Psoas muscle (tissue), 7 donors: ENCODE measurements at regions not wholly inside any gene's neighbourhood (a gene's known extent, or its start where the extent isn't known, plus 50 kb on each side); places are given as distances from the start of the nearest gene placed in this dataset.

ENCODE experiments used
- ATAC-seq, 4 donors: fragments of 200-7000 bp; cut with Tn5 transposase; one replicate each; pipeline ENCODE4 v1.9.1; 2020; ENCODE audit warnings: moderate library complexity in 3 of 4, mild to moderate bottlenecking in 2 of 4
- DNase-seq, 2 donors: peaks; one replicate each; pipeline ENCODE4 v3.0.0-alpha.2; 2020
- H3K27ac ChIP-seq: fragments of 200-600 bp; one replicate; pipeline ENCODE4 v1.8.0; 2022
- H3K27me3 ChIP-seq, 3 donors: fragments of 200-600 bp in 1 of 3; one replicate each; pipeline versions ENCODE4 v1.6.1 to v1.8.0; 2013 to 2022; ENCODE audit warnings: low read length in 2 of 3, mild to moderate bottlenecking in 2 of 3, moderate library complexity in 1 of 3; ENCODE audit not compliant: insufficient read depth in 3 of 3
- H3K36me3 ChIP-seq, 2 donors: fragments of 200-600 bp in 1 of 2; one replicate each; pipeline versions ENCODE4 v1.6.1 to v1.8.0; 2013 to 2022; ENCODE audit warnings: low read depth in 1 of 2, mild to moderate bottlenecking in 1 of 2, moderate library complexity in 1 of 2; ENCODE audit not compliant: insufficient read depth in 1 of 2
- H3K4me1 ChIP-seq: fragments of 200-600 bp; one replicate; pipeline ENCODE4 v1.8.0; 2022
- H3K4me3 ChIP-seq: fragments of 200-600 bp; one replicate; pipeline ENCODE4 v1.8.0; 2022; ENCODE audit warnings: mild to moderate bottlenecking
- H3K9me3 ChIP-seq: fragments of 200-600 bp; one replicate; pipeline ENCODE4 v1.8.0; 2022
- CTCF ChIP-seq: fragments of 200-600 bp; IDR thresholded peaks from one replicate; pipeline ENCODE4 v1.8.0; 2022; ENCODE audit warnings: antibody characterized with exemption
- WGBS, 3 donors: extraction: QIAGEN DNeasy Blood & Tissue Kit; methylation state at CpG; one replicate each; pipeline versions ENCODE4 v1.1.6 to v1.1.7; 2013; 5-methylcytosine and 5-hydroxymethylcytosine counted together
- intact Hi-C, 2 donors: fragments of 100-400 bp; cut with DNase I; formaldehyde crosslinking; loops; one replicate each; pipeline versions ENCODE4 v1.11.0 to v1.14.2; 2022
- donor health status: healthy with polysubstance abuse.
- donor health status: DM: no; HTN: no; CAD: no; lungs with moderate emphysema.
- donor health status: Bipolar disorder and iron deficiency.
- donor health status: healthy.
- donor health status: DM: yes; HTN: yes; CAD: no.
- donor health status: DM: no; HTN: no; CAD: no.
- donor health status: DM: yes; HTN: yes; CAD: no.

GRCh38 chr10:21238717-21239116, 286.8 kb downstream of the SKIDA1 start:
- DNase-seq (no peak), ATAC-seq (no peak)
- intact Hi-C loops = no loop called here
- no peak for TF ChIP-seq CTCF
- no peaks in the 10 kb centered on the region for H3K9me3 ChIP-seq
- H3K27me3 ChIP-seq = no peaks in the 10 kb centered on the region
- H3K4me1 ChIP-seq = no peaks in the 10 kb centered on the region
- H3K27ac ChIP-seq = no peak overlapping the region
- H3K4me3 ChIP-seq = no peak overlapping the region
- WGBS, 3 donors = 48 to 68% (median 53%) methylated on average over 2 of the region's 2 CpGs
- no peaks in the 10 kb centered on the region for H3K36me3 ChIP-seq

- H3K27ac ChIP-seq = no peak overlapping the region
- no peaks in the 10 kb centered on the region for H3K36me3 ChIP-seq
- WGBS, 3 donors = 88 to 92% (median 90%) methylated on average over 5 of the region's 5 CpGs
- no peaks in the 10 kb centered on the region for H3K9me3 ChIP-seq
- H3K27me3 ChIP-seq = no peaks in the 10 kb centered on the region
- H3K4me3 ChIP-seq = no peak overlapping the region
- DNase-seq (no peak), ATAC-seq (no peak)
- TF ChIP-seq CTCF = no peak
- intact Hi-C loops = no loop called here
- H3K4me1 ChIP-seq = no peaks in the 10 kb centered on the region
Observed at GRCh38 chr10:21238044-21238443, 287.4 kb downstream of the SKIDA1 start.

GRCh38 chr10:21234761-21235160, 290.7 kb downstream of the SKIDA1 start:
- WGBS, 3 donors = 83 to 86% (median 85%) methylated on average over 6 of the region's 6 CpGs
- intact Hi-C loops = no loop called here
- H3K4me3 ChIP-seq = no peak overlapping the region
- no peaks in the 10 kb centered on the region for H3K9me3 ChIP-seq
- TF ChIP-seq CTCF = no peak
- ATAC-seq (no peak), DNase-seq (no peak)
- no peaks in the 10 kb centered on the region for H3K4me1 ChIP-seq
- no peaks in the 10 kb centered on the region for H3K36me3 ChIP-seq
- H3K27ac ChIP-seq = no peak overlapping the region
- no peaks in the 10 kb centered on the region for H3K27me3 ChIP-seq

GRCh38 chr10:21230219-21230618, 295.3 kb downstream of the SKIDA1 start:
- DNase-seq = no peak
- H3K36me3 ChIP-seq = no peaks in the 10 kb centered on the region
- intact Hi-C loops = no loop called here
- no peak for TF ChIP-seq CTCF
- H3K4me1 ChIP-seq = no peaks in the 10 kb centered on the region
- no peak overlapping the region for H3K27ac ChIP-seq
- no peak overlapping the region for H3K4me3 ChIP-seq
- ATAC-seq = no peak
- H3K9me3 ChIP-seq = no peaks in the 10 kb centered on the region
- no peaks in the 10 kb centered on the region for H3K27me3 ChIP-seq

GRCh38 chr10:21217748-21218367, 307.6 kb downstream of the SKIDA1 start:
- DNase-seq (no peak), ATAC-seq (no peak)

More at GRCh38 chr10:21217748-21218367, 307.6 kb downstream of the SKIDA1 start:
- Histone ChIP-seq H3K27me3 (no peaks in the 10 kb centered on the region), H3K36me3 (no peaks in the 10 kb centered on the region), H3K4me3 (no peak overlapping the region), H3K9me3 (peaks cover 2% of the 10 kb centered on the region), H3K27ac (no peak overlapping the region), H3K4me1 (no peaks in the 10 kb centered on the region)
- intact Hi-C loops = no loop called here
- 93 to 96% (median 95%) methylated on average over 10 of the region's 10 CpGs for WGBS, 3 donors
- no peak for TF ChIP-seq CTCF
